ENCODE measurements at regions not wholly inside any gene's neighbourhood (a gene's known extent, or its start where the extent isn't known, plus 50 kb on each side); places are given as distances from the start of the nearest gene placed in this dataset.

DNA sequence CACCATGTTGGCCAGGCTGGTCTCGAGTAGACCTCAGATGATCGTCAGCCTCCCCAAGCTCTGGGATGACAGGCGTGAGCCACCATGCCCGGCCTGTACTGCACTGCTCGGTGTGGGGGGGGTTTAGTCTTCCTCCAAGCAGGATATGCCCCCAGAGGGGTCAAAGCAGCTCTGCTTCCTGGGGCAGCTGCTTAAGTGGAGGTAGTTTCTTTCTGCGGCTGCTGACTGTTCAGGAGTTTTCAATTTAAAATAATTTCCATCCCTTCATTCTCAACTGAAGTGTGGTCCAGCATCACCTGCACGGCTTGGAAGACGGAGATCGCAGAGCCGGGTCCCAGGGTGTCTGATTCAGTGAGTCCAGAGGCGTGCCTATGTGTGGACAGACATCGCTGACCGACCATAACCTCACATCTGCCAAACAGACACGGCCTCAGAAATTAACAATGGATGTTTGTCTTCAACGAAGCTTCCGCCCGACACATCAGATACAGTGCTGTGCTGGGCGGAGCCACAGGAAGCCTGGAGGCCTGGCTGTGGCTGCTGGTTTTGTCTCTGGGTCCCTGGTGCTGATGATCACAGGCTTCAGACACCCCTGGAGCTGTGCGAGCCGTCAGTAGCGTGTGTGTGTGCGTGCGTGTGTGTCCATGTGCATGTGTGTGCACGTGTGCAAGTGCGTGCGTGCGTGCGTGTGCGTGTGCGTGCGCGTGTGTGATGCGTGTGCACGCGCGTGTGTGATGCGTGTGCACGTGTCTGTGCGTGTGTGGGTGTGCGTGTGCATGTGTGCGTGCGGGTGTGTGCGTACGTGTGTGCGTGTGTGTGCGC is 226.5 kb upstream of the PITRM1 start:
- Histone ChIP-seq H3K4me1 (ENCODE audit: control insufficient read depth, insufficient read depth, low read length, poor library complexity, severe bottlenecking) (no peaks in the 10 kb centered on the region), H3K27ac (ENCODE audit: low read depth, low read length, severe bottlenecking) (no peak overlapping the region), H3K36me3 (ENCODE audit: control insufficient read depth, insufficient read depth, low read length) (no peaks in the 10 kb centered on the region), H3K9me3 (ENCODE audit: control insufficient read depth, low read length) (peaks cover 10% of the 10 kb centered on the region), H3K4me3 (ENCODE audit: extremely low read depth, insufficient read depth, low read length, poor library complexity, severe bottlenecking) (no peak overlapping the region)
- 87 to 89% methylated on average over 39 to 46 of the region's 46 CpGs for WGBS, 2 experiments (ENCODE audit: insufficient coverage in 2 of 2)

DNA sequence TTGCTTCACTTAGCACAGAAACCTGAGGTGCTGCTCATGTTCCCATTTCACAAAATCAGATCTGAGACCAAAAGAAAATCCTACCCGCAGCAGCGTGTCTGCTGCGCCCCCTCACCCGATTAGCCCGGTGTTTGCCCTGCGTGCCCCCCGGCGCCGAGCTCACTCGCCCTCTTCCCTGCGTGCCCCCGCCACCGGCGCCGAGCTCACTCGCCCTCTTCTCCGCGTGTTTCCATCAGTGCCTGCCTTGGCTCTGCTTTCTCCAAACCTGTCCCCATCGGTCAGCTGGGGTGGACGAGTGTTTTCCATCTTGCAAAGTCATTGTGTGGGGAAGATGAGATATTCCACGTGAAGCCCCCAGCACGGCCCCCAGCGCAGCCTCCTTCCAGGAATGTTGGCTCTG is 225.3 kb upstream of the PITRM1 start:
- 84 to 97% methylated on average over 20 to 22 of the region's 23 CpGs for WGBS, 2 experiments (ENCODE audit: insufficient coverage in 2 of 2)
- no peak overlapping the region for H3K4me3 ChIP-seq (ENCODE audit: extremely low read depth, insufficient read depth, low read length, poor library complexity, severe bottlenecking)
- H3K9me3 ChIP-seq (ENCODE audit: control insufficient read depth, low read length): peaks cover 10% of the 10 kb centered on the region
- no peak overlapping the region for H3K27ac ChIP-seq (ENCODE audit: low read depth, low read length, severe bottlenecking)
- no peaks in the 10 kb centered on the region for H3K4me1 ChIP-seq (ENCODE audit: control insufficient read depth, insufficient read depth, low read length, poor library complexity, severe bottlenecking)
- no peaks in the 10 kb centered on the region for H3K36me3 ChIP-seq (ENCODE audit: control insufficient read depth, insufficient read depth, low read length)

DNA sequence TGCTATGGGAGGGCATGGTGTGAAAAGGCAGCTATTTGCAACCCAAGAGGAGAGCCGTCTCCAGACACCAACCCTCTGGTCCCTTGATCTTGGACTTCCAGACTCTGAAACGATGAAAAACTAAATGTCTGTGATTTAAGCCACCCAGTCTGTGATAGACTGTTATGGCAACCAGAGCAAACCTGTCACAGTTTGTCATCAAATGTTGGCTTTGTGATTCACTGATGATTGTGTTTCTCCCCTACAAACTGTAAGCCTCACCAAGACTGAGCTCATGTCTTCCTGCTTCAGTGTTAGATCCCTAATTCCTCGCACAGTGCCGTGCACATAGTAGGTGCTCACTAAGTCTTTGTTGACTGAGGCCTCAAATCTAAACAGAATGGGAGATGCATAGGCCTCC is 224.6 kb upstream of the PITRM1 start:
- Histone ChIP-seq H3K27ac (ENCODE audit: low read depth, low read length, severe bottlenecking) (no peak overlapping the region), H3K4me3 (ENCODE audit: extremely low read depth, insufficient read depth, low read length, poor library complexity, severe bottlenecking) (no peak overlapping the region), H3K9me3 (ENCODE audit: control insufficient read depth, low read length) (peaks cover 10% of the 10 kb centered on the region), H3K4me1 (ENCODE audit: control insufficient read depth, insufficient read depth, low read length, poor library complexity, severe bottlenecking) (no peaks in the 10 kb centered on the region), H3K36me3 (ENCODE audit: control insufficient read depth, insufficient read depth, low read length) (no peaks in the 10 kb centered on the region)
- 74 to 84% methylated on average over 3 to 4 of the region's 4 CpGs for WGBS, 2 experiments (ENCODE audit: insufficient coverage in 2 of 2)

DNA sequence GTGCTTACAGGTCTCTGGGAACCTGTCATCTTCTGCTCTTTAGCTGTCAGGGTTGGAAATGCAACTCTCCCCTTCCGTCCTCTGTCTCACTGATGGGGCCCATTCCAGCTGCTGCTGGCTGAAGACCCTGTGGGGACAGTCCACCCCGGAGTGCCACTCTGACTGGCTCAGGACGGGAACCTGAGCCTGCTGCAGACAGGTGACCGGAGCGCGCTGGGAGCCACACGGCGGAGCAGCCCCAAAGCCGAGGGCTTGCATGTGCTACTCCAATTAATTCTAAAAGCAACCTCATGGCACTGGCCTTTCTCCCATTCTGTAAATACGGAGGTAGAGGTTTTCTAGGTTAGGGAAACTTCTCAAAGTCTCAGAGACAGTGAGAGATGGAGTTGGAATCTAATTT is 223.5 kb upstream of the PITRM1 start:
- Histone ChIP-seq H3K4me3 (ENCODE audit: extremely low read depth, insufficient read depth, low read length, poor library complexity, severe bottlenecking) (no peak overlapping the region), H3K4me1 (ENCODE audit: control insufficient read depth, insufficient read depth, low read length, poor library complexity, severe bottlenecking) (no peaks in the 10 kb centered on the region), H3K9me3 (ENCODE audit: control insufficient read depth, low read length) (peaks cover 5% of the 10 kb centered on the region), H3K36me3 (ENCODE audit: control insufficient read depth, insufficient read depth, low read length) (no peaks in the 10 kb centered on the region), H3K27ac (ENCODE audit: low read depth, low read length, severe bottlenecking) (no peak overlapping the region)
- 93 to 97% methylated on average over 6 to 9 of the region's 10 CpGs for WGBS, 2 experiments (ENCODE audit: insufficient coverage in 2 of 2)

DNA sequence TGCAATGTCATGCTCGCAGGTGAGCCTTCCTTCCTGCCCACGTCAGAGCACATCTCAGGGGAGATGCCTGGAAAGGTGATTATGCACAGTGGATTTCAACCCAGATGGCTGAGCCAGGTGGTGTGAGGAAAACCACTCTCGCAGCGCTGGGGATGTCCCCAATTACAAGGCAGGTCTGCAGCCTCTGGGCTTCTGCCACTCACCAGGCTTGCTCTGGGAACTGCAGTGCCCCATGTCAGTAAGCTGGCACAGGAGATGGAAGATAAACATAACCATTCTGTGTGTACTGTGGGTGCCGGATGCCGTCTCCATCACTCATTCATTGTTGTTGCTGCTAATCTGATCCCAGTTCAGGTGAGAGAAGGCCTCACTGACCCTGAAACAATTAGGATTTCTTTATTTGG is 222.9 kb upstream of the PITRM1 start:
- Histone ChIP-seq H3K4me3 (ENCODE audit: extremely low read depth, insufficient read depth, low read length, poor library complexity, severe bottlenecking) (no peak overlapping the region), H3K4me1 (ENCODE audit: control insufficient read depth, insufficient read depth, low read length, poor library complexity, severe bottlenecking) (no peaks in the 10 kb centered on the region), H3K27ac (ENCODE audit: low read depth, low read length, severe bottlenecking) (no peak overlapping the region), H3K36me3 (ENCODE audit: control insufficient read depth, insufficient read depth, low read length) (no peaks in the 10 kb centered on the region), H3K9me3 (ENCODE audit: control insufficient read depth, low read length) (peaks cover 5% of the 10 kb centered on the region)
- 94 to 100% methylated on average over 6 of the region's 6 CpGs for WGBS, 2 experiments (ENCODE audit: insufficient coverage in 2 of 2)

DNA sequence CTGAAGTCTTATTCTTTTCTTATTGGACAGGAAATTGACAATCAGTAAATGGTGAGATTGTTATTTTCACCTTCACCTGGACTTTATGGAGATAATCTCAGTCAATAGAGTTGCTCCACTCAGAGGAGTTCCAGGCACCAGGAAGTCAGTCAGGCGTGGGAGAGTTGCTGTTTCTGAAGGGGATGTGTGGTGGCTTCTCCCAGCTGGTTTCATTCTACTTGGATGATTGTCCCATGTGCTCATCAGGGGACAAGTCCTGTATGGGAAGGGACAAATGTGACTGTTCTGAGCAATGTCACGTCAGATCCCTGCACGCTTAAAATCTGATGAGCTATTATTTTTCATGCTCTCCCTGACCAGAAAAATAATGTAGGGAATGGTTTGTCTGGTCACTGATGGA is 222.5 kb upstream of the PITRM1 start:
- Histone ChIP-seq H3K36me3 (ENCODE audit: control insufficient read depth, insufficient read depth, low read length) (no peaks in the 10 kb centered on the region), H3K27ac (ENCODE audit: low read depth, low read length, severe bottlenecking) (no peak overlapping the region)
- WGBS, 2 experiments (ENCODE audit: insufficient coverage in 2 of 2): 96 to 100% methylated on average over 1 to 3 of the region's 3 CpGs

DNA sequence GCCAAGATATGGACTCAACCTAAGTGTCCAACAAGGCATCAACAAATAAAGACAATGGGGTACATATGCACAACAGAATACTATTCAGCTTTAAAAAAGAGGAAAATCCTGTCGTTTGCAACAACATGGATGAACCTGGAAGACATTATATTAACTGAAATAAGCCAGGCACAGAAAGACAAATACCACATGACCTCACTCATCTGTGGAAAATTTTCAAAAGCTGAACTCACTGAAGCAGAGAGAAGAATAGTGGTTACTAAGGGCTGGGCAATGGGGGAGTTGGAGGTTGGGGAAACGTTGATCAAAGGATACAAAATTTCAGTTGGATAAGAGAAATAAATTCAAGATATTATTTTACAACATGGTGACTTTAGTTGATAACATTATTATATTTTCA is 221.4 kb upstream of the PITRM1 start:
- Histone ChIP-seq H3K4me3 (ENCODE audit: extremely low read depth, insufficient read depth, low read length, poor library complexity, severe bottlenecking) (no peak overlapping the region), H3K4me1 (ENCODE audit: control insufficient read depth, insufficient read depth, low read length, poor library complexity, severe bottlenecking) (no peaks in the 10 kb centered on the region), H3K36me3 (ENCODE audit: control insufficient read depth, insufficient read depth, low read length) (no peaks in the 10 kb centered on the region), H3K9me3 (ENCODE audit: control insufficient read depth, low read length) (peaks cover 5% of the 10 kb centered on the region), H3K27ac (ENCODE audit: low read depth, low read length, severe bottlenecking) (no peak overlapping the region)
- WGBS, 2 experiments (ENCODE audit: insufficient coverage in 2 of 2): no CpG with 5 or more reads among the region's 2 CpGs

More for the DNA sequence above, 222.5 kb upstream of the PITRM1 start:
- Histone ChIP-seq H3K9me3 (ENCODE audit: control insufficient read depth, low read length) (peaks cover 5% of the 10 kb centered on the region), H3K4me3 (ENCODE audit: extremely low read depth, insufficient read depth, low read length, poor library complexity, severe bottlenecking) (no peak overlapping the region), H3K4me1 (ENCODE audit: control insufficient read depth, insufficient read depth, low read length, poor library complexity, severe bottlenecking) (no peaks in the 10 kb centered on the region)

DNA sequence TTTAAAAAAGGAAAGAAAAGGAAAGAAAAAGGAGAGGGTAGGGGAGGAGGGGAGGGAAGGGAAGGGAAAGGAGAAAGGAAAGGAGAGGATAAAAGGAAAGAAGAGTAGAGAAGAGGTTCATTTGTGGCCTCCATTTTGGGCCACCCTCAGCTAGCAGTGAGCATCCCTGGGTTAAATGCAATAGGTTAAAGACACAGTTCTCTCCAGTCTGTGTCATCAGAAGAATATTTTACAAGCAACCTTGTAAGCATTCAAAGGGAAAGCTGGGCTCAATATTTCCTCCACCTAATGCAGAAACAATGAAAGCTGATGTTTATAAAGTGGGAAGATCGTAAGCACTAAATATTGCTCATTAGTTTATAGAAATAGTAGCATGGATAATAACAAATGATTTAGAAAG is 219.1 kb upstream of the PITRM1 start:
- Histone ChIP-seq H3K27ac (ENCODE audit: low read depth, low read length, severe bottlenecking) (no peak overlapping the region), H3K4me3 (ENCODE audit: extremely low read depth, insufficient read depth, low read length, poor library complexity, severe bottlenecking) (no peak overlapping the region), H3K36me3 (ENCODE audit: control insufficient read depth, insufficient read depth, low read length) (no peaks in the 10 kb centered on the region), H3K9me3 (ENCODE audit: control insufficient read depth, low read length) (peaks cover 5% of the 10 kb centered on the region), H3K4me1 (ENCODE audit: control insufficient read depth, insufficient read depth, low read length, poor library complexity, severe bottlenecking) (no peaks in the 10 kb centered on the region)
- no CpG with 5 or more reads among the region's 1 CpG for WGBS, 2 experiments (ENCODE audit: insufficient coverage in 2 of 2)

DNA sequence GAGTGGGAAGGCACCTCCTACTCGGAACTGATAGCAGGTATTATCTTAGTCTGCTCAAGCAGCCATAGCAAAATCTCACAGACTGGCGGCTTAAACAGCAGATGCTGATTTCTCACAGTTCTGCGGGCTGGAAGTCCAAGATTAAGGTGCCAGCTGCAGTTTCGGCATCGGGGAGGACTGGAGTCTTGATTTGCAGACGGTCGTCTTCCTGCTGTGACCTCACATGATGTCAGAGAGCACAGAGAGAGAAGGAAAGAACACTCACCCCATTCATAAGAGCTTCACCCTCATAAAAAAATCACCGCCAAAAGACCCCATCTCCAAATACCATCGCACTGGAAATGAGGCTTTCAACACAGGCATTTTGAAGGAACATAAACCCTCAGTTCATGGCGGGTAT is 216.5 kb upstream of the PITRM1 start:
- Histone ChIP-seq H3K36me3 (ENCODE audit: control insufficient read depth, insufficient read depth, low read length) (no peaks in the 10 kb centered on the region), H3K9me3 (ENCODE audit: control insufficient read depth, low read length) (no peaks in the 10 kb centered on the region), H3K4me3 (ENCODE audit: extremely low read depth, insufficient read depth, low read length, poor library complexity, severe bottlenecking) (no peak overlapping the region), H3K27ac (ENCODE audit: low read depth, low read length, severe bottlenecking) (no peak overlapping the region), H3K4me1 (ENCODE audit: control insufficient read depth, insufficient read depth, low read length, poor library complexity, severe bottlenecking) (no peaks in the 10 kb centered on the region)
- 90 to 96% methylated on average over 5 to 6 of the region's 10 CpGs for WGBS, 2 experiments (ENCODE audit: insufficient coverage in 2 of 2)

DNA sequence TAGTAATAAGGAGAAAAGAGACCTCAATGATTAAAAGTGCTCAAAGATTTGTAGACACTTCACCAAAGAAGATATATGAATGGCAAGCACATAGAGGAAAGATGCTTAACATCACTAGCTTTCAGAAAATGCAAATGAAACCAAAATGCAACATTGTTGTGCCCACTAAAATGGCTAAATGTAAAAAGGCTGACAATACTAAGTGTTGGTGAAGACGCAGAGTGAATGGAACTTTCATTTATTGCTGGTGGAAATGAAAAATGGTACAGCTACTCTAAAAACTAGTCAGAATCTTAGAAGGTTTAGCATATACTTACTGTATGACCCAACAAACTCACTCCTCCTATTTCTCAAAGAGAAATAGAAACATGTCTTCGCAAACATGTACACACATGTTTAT is 212.9 kb upstream of the PITRM1 start:
- no peaks in the 10 kb centered on the region for H3K9me3 ChIP-seq (ENCODE audit: control insufficient read depth, low read length)
- H3K27ac ChIP-seq (ENCODE audit: low read depth, low read length, severe bottlenecking): no peak overlapping the region
- no peak overlapping the region for H3K4me3 ChIP-seq (ENCODE audit: extremely low read depth, insufficient read depth, low read length, poor library complexity, severe bottlenecking)
- H3K36me3 ChIP-seq (ENCODE audit: control insufficient read depth, insufficient read depth, low read length): no peaks in the 10 kb centered on the region
- H3K4me1 ChIP-seq (ENCODE audit: control insufficient read depth, insufficient read depth, low read length, poor library complexity, severe bottlenecking): no peaks in the 10 kb centered on the region
- WGBS, 2 experiments (ENCODE audit: insufficient coverage in 2 of 2): 100% methylated on average over 1 of the region's 2 CpGs; no CpG with 5 or more reads in 1 of the 2 experiments

DNA sequence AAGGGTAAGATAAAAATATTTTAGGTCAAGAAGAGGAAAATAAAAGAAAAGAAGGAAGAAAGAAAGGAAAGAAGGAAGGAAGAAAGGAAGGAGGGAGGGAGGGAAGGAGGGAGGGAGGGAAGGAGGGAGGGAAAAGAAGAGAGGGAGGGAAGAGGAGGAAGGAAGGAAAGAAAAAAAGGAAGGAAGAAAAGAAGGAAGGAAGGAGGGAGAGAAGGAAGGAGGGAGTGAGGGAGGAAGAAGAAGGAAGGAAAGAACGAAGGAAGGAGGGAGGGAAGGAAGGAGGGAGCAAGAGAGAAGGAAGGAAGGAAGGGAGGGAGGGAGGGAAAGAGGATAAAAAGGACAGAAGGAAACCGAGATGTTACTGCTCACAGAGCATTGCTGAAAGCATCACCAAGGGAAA is 209.5 kb upstream of the PITRM1 start:
- Histone ChIP-seq H3K27ac (ENCODE audit: low read depth, low read length, severe bottlenecking) (no peak overlapping the region), H3K4me1 (ENCODE audit: control insufficient read depth, insufficient read depth, low read length, poor library complexity, severe bottlenecking) (no peaks in the 10 kb centered on the region), H3K9me3 (ENCODE audit: control insufficient read depth, low read length) (no peaks in the 10 kb centered on the region), H3K36me3 (ENCODE audit: control insufficient read depth, insufficient read depth, low read length) (no peaks in the 10 kb centered on the region), H3K4me3 (ENCODE audit: extremely low read depth, insufficient read depth, low read length, poor library complexity, severe bottlenecking) (no peak overlapping the region)
- 82 to 87% methylated on average over 2 of the region's 2 CpGs for WGBS, 2 experiments (ENCODE audit: insufficient coverage in 2 of 2)
